Psoas muscle (tissue), 7 donors: ENCODE measurements at regions not wholly inside any gene's neighbourhood (a gene's known extent, or its start where the extent isn't known, plus 50 kb on each side); places are given as distances from the start of the nearest gene placed in this dataset.

ENCODE experiments used
- ATAC-seq, 4 donors: fragments of 200-7000 bp; cut with Tn5 transposase; one replicate each; pipeline ENCODE4 v1.9.1; 2020; ENCODE audit warnings: moderate library complexity in 3 of 4, mild to moderate bottlenecking in 2 of 4
- DNase-seq, 2 donors: peaks; one replicate each; pipeline ENCODE4 v3.0.0-alpha.2; 2020
- H3K27ac ChIP-seq: fragments of 200-600 bp; one replicate; pipeline ENCODE4 v1.8.0; 2022
- H3K27me3 ChIP-seq, 3 donors: fragments of 200-600 bp in 1 of 3; one replicate each; pipeline versions ENCODE4 v1.6.1 to v1.8.0; 2013 to 2022; ENCODE audit warnings: low read length in 2 of 3, mild to moderate bottlenecking in 2 of 3, moderate library complexity in 1 of 3; ENCODE audit not compliant: insufficient read depth in 3 of 3
- H3K36me3 ChIP-seq, 2 donors: fragments of 200-600 bp in 1 of 2; one replicate each; pipeline versions ENCODE4 v1.6.1 to v1.8.0; 2013 to 2022; ENCODE audit warnings: low read depth in 1 of 2, mild to moderate bottlenecking in 1 of 2, moderate library complexity in 1 of 2; ENCODE audit not compliant: insufficient read depth in 1 of 2
- H3K4me1 ChIP-seq: fragments of 200-600 bp; one replicate; pipeline ENCODE4 v1.8.0; 2022
- H3K4me3 ChIP-seq: fragments of 200-600 bp; one replicate; pipeline ENCODE4 v1.8.0; 2022; ENCODE audit warnings: mild to moderate bottlenecking
- H3K9me3 ChIP-seq: fragments of 200-600 bp; one replicate; pipeline ENCODE4 v1.8.0; 2022
- WGBS, 3 donors: extraction: QIAGEN DNeasy Blood & Tissue Kit; methylation state at CpG; one replicate each; pipeline versions ENCODE4 v1.1.6 to v1.1.7; 2013; 5-methylcytosine and 5-hydroxymethylcytosine counted together
- intact Hi-C, 2 donors: fragments of 100-400 bp; cut with DNase I; formaldehyde crosslinking; loops; one replicate each; pipeline versions ENCODE4 v1.11.0 to v1.14.2; 2022
- TF ChIP-seq, protein P1 (sequence below): fragments of 200-600 bp; IDR thresholded peaks from one replicate; pipeline ENCODE4 v1.8.0; 2022; ENCODE audit warnings: antibody characterized with exemption
- donor health status: healthy with polysubstance abuse.
- donor health status: DM: no; HTN: no; CAD: no; lungs with moderate emphysema.
- donor health status: Bipolar disorder and iron deficiency.
- donor health status: healthy.
- donor health status: DM: yes; HTN: yes; CAD: no.
- donor health status: DM: no; HTN: no; CAD: no.
- donor health status: DM: yes; HTN: yes; CAD: no.

DNA sequence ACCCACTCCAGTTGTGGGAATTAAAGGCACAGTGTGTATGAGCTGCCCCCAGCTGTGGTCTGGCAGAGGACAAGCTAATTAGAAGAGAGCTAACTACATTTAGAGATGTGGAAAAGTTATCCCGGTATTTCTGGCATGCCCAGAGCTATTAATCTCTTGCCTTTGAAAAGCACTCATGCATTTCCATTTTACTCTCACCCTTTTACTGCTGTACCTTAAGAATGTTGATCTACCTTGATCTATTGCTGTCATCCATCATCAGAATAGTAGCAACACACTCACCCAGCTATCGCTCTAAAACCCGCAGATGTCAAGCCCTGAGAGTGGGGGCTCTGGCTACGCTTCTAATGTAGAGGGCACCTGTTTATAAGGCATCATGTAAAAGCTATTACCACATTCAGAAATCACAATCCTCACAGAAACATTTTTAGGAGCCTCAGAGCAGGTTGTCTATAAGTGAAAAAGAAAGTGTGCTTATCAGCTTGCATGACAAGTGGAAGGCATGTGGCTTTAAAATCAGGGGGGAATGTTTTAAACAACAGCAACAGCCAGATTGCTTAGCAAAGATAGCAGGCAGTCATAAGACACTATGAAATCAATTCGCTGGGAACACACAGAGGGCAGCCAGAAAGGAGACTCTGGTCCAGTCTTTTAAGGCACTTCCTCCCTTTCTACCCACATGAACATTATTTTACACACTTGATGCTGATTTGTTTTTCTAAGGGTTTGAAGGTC is 224.2 kb upstream of the IRS2 start:
- no peaks in the 10 kb centered on the region for H3K9me3 ChIP-seq
- H3K36me3 ChIP-seq = no peaks in the 10 kb centered on the region
- DNase-seq (no peak), ATAC-seq (no peak)
- intact Hi-C loops = no loop called here
- TF ChIP-seq, protein P1, sequence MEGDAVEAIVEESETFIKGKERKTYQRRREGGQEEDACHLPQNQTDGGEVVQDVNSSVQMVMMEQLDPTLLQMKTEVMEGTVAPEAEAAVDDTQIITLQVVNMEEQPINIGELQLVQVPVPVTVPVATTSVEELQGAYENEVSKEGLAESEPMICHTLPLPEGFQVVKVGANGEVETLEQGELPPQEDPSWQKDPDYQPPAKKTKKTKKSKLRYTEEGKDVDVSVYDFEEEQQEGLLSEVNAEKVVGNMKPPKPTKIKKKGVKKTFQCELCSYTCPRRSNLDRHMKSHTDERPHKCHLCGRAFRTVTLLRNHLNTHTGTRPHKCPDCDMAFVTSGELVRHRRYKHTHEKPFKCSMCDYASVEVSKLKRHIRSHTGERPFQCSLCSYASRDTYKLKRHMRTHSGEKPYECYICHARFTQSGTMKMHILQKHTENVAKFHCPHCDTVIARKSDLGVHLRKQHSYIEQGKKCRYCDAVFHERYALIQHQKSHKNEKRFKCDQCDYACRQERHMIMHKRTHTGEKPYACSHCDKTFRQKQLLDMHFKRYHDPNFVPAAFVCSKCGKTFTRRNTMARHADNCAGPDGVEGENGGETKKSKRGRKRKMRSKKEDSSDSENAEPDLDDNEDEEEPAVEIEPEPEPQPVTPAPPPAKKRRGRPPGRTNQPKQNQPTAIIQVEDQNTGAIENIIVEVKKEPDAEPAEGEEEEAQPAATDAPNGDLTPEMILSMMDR = no peak
- WGBS, 3 donors = 34 to 50% (median 40%) methylated on average over 5 of the region's 5 CpGs
- H3K4me1 ChIP-seq = no peaks in the 10 kb centered on the region
- no peaks in the 10 kb centered on the region for H3K27me3 ChIP-seq
- no peak overlapping the region for H3K27ac ChIP-seq
- H3K4me3 ChIP-seq = no peak overlapping the region

DNA sequence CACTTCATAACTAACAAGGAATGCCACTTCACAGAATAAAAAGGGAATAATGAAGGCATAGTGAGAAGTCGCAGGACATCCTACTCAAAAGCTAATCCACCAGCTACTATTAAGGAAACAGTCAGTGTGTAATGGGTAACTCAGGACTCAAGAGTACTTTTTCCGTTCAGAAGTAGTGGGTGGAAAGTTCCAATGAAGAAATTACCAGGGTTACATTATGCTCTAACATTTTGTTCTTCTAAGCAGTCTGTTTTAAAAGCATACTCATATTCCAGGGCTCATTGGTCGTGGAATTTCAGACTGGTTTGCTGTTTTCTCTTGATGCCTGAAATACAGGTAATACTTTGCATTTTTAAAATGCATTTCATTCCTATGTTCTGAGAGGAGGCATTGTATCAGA is 222.4 kb upstream of the IRS2 start:
- no peak for ATAC-seq
- intact Hi-C loops = no loop called here

DNA sequence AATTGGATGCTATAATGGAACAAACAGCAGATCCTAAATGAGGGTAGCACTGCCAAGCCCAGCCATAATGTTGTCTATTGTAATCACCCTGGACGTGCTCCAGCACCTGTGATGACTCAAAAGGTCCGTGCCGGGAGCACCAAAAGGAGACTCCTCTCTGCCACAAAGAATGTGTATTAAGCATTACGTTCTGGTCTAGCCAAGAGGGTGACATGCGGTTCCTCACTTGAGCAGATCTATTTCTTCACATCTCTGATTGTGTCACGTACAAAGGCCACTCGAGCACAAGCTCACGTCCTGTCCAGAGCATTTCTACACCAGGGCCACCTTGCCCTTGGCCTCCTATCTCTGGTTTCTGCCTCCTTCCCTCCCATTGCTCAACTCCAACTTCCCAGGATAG is 219.9 kb upstream of the IRS2 start:
- Histone ChIP-seq H3K36me3 (no peaks in the 10 kb centered on the region), H3K4me1 (no peaks in the 10 kb centered on the region), H3K4me3 (no peak overlapping the region), H3K27me3 (no peaks in the 10 kb centered on the region), H3K27ac (no peak overlapping the region), H3K9me3 (no peaks in the 10 kb centered on the region)
- ATAC-seq = peak; percentile 61 to 94 (median 87)
- TF ChIP-seq, protein P1 = no peak
- intact Hi-C loops = no loop called here
- peak in 1 of 2 donors; percentile 27 for DNase-seq
- 52 to 65% (median 58%) methylated on average over 8 of the region's 8 CpGs for WGBS, 3 donors

More for the DNA sequence above, 222.4 kb upstream of the IRS2 start:
- Histone ChIP-seq H3K27ac (no peak overlapping the region), H3K27me3 (no peaks in the 10 kb centered on the region), H3K4me1 (no peaks in the 10 kb centered on the region), H3K36me3 (no peaks in the 10 kb centered on the region), H3K9me3 (no peaks in the 10 kb centered on the region), H3K4me3 (no peak overlapping the region)
- TF ChIP-seq, protein P1 = no peak
- WGBS, 3 donors = 82 to 87% (median 85%) methylated on average over 3 of the region's 3 CpGs
- DNase-seq = no peak

DNA sequence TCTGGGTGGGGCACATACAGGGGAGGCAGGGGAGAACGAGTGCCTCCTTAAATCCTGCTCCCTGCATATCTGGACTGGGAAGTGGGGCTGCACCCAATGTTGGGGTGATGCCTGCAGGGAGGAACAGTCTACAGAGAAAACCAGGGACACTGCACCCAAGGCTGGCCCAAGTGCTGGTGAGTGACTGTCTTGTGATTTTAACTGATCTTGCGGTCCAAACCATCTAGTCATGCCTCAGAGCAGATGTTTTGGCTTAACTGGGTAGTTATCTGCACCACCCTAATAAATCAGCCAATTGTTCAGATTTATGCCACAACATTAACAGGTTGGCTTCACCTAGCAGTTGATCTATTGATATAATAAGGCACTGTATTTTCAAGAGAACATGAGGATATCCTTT is 219.2 kb upstream of the IRS2 start:
- intact Hi-C loops = no loop called here
- H3K4me1 ChIP-seq = no peaks in the 10 kb centered on the region
- H3K4me3 ChIP-seq = no peak overlapping the region
- DNase-seq (no peak), ATAC-seq (no peak)
- no peak overlapping the region for H3K27ac ChIP-seq
- H3K9me3 ChIP-seq = no peaks in the 10 kb centered on the region
- no peaks in the 10 kb centered on the region for H3K36me3 ChIP-seq
- 44 to 83% (median 69%) methylated on average over 2 of the region's 2 CpGs for WGBS, 3 donors
- TF ChIP-seq, protein P1 = no peak
- H3K27me3 ChIP-seq = no peaks in the 10 kb centered on the region

DNA sequence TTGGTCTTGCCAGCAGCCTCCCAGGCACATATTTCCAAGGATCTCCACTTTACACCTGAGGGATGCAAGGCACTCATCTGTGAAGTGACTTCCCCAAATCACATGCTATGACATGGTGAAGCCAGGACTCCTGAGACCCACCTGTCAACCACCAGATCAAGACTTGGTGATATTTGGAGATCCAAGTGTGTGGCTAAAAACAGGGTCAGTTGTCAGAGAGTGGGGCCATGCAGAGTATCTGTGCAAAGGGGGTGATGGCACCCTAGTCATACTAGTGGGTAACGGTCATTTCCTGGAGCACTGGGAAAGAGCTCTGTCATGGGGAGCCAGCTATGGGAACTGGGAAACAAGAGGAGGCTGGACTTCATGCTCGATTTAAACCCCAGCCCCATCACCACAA is 218.4 kb upstream of the IRS2 start:
- Histone ChIP-seq H3K4me1 (no peaks in the 10 kb centered on the region), H3K9me3 (no peaks in the 10 kb centered on the region), H3K36me3 (no peaks in the 10 kb centered on the region), H3K27me3 (no peaks in the 10 kb centered on the region), H3K4me3 (no peak overlapping the region), H3K27ac (no peak overlapping the region)
- ATAC-seq (no peak), DNase-seq (no peak)
- intact Hi-C loops = no loop called here
- 85 to 93% (median 89%) methylated on average over 2 of the region's 2 CpGs for WGBS, 3 donors
- TF ChIP-seq, protein P1 = no peak
